Ishikawa (cell line): ENCODE measurements at regions not wholly inside any gene's neighbourhood (a gene's known extent, or its start where the extent isn't known, plus 50 kb on each side); places are given as distances from the start of the nearest gene placed in this dataset.

Experiments
- CEBPB ChIP-seq: IDR thresholded peaks from 2 replicates; pipeline ENCODE4 v1.6.1; 2012
- EGR1 ChIP-seq: IDR thresholded peaks from 2 replicates; pipeline ENCODE4 v1.6.1; 2012
- EP300 ChIP-seq: IDR thresholded peaks from 2 replicates; pipeline ENCODE4 v1.6.1; 2012; ENCODE audit warnings: borderline replicate concordance
- FOXM1 ChIP-seq: IDR thresholded peaks from 2 replicates; pipeline ENCODE4 v1.6.1; 2012; ENCODE audit warnings: low read depth, borderline replicate concordance
- MAX ChIP-seq: IDR thresholded peaks from 2 replicates; pipeline ENCODE4 v1.6.1; 2012
- NFIC ChIP-seq: IDR thresholded peaks from 2 replicates; pipeline ENCODE4 v1.6.1; 2012
- RAD21 ChIP-seq: IDR thresholded peaks from 2 replicates; pipeline ENCODE4 v1.6.1; 2012; ENCODE audit warnings: low read depth
- REST ChIP-seq: IDR thresholded peaks from 2 replicates; pipeline ENCODE4 v1.6.1; 2012; ENCODE audit warnings: low read depth, mild to moderate bottlenecking
- TAF1 ChIP-seq: IDR thresholded peaks from 2 replicates; pipeline ENCODE4 v1.6.1; 2012; ENCODE audit warnings: low read depth, mild to moderate bottlenecking
- TCF12 ChIP-seq: IDR thresholded peaks from 2 replicates; pipeline ENCODE4 v1.6.1; 2012; ENCODE audit warnings: low read depth
- TEAD4 ChIP-seq: IDR thresholded peaks from 2 replicates; pipeline ENCODE4 v1.6.1; 2012
- USF1 ChIP-seq: IDR thresholded peaks from 2 replicates; pipeline ENCODE4 v1.6.1; 2012
- YY1 ChIP-seq: IDR thresholded peaks from 2 replicates; pipeline ENCODE4 v1.6.1; 2012; ENCODE audit warnings: low read depth

- TF ChIP-seq TAF1 (no peak), FOXM1 (no peak), MAX (no peak), RAD21 (no peak), TCF12 (no peak), EP300 (no peak), CEBPB (no peak), YY1 (no peak), EGR1 (no peak), TEAD4 (no peak), USF1 (no peak), REST (no peak), NFIC (no peak)
Measured at GRCh38 chr2:191759680-191760079, 81.7 kb downstream of the NABP1 start.
